ENCODE measurements at regions not wholly inside any gene's neighbourhood (a gene's known extent, or its start where the extent isn't known, plus 50 kb on each side); places are given as distances from the start of the nearest gene placed in this dataset.

- no peak for FAIRE-seq
- peaks cover 0 to 30% (median 3%) of the 10 kb centered on the region in 4 donors for H3K27me3 ChIP-seq
- intact Hi-C loops (cut with DNase I): loop anchor here in 1 of 3 donors (10.0 kb wide), 1 partner anchor 915 kb away; no protein-coding TSS in a partner anchor
Measured at GRCh38 chr5:87770016-87770570, 357.4 kb upstream of the CCNH start.

GRCh38 chr5:87769157-87769556 is 356.4 kb upstream of the CCNH start:
- intact Hi-C loops (cut with DNase I): no loop called here
- H3K27me3 ChIP-seq: peaks cover 0 to 30% (median 3%) of the 10 kb centered on the region in 4 donors
- FAIRE-seq: no peak
- no peak overlapping the region for H3K27ac ChIP-seq
- no peaks in the 10 kb centered on the region for H3K4me1 ChIP-seq
- 72 to 85% methylated on average over 2 of the region's 2 CpGs for WGBS, 2 donors
- H3K4me3 ChIP-seq: no peak overlapping the region
- ATAC-seq: no peak
- H3K9me3 ChIP-seq: no peaks in the 10 kb centered on the region
- no peaks in the 10 kb centered on the region for H3K36me3 ChIP-seq
- no peak for TF ChIP-seq CTCF (IDR thresholded peaks at IDR 0.05)
- no peak for DNase-seq

More at GRCh38 chr5:87770016-87770570, 357.4 kb upstream of the CCNH start:
- Histone ChIP-seq H3K27ac (no peak overlapping the region), H3K4me1 (no peaks in the 10 kb centered on the region), H3K36me3 (no peaks in the 10 kb centered on the region), H3K4me3 (no peak overlapping the region), H3K9me3 (no peaks in the 10 kb centered on the region)
- WGBS, 2 donors: 60 to 65% methylated on average over 8 of the region's 8 CpGs
- no peak for TF ChIP-seq CTCF (IDR thresholded peaks at IDR 0.05)
- no peak for ATAC-seq
- no peak for DNase-seq

- intact Hi-C loops (cut with DNase I): no loop called here
- no peak overlapping the region for H3K4me3 ChIP-seq
- no peak for TF ChIP-seq CTCF (IDR thresholded peaks at IDR 0.05)
- no peak overlapping the region for H3K27ac ChIP-seq
- H3K4me1 ChIP-seq: no peaks in the 10 kb centered on the region
- peaks cover 0 to 28% (median 3%) of the 10 kb centered on the region in 4 donors for H3K27me3 ChIP-seq
- 66 to 88% methylated on average over 2 of the region's 2 CpGs for WGBS, 2 donors
- DNase-seq (no peak), FAIRE-seq (no peak), ATAC-seq (no peak)
- H3K9me3 ChIP-seq: no peaks in the 10 kb centered on the region
- no peaks in the 10 kb centered on the region for H3K36me3 ChIP-seq
Measured at GRCh38 chr5:87768190-87768589, 355.5 kb upstream of the CCNH start.

GRCh38 chr5:87765009-87765408 is 352.3 kb upstream of the CCNH start:
- H3K36me3 ChIP-seq: no peaks in the 10 kb centered on the region
- 27 to 38% methylated on average over 5 of the region's 5 CpGs for WGBS, 2 donors
- FAIRE-seq (no peak), ATAC-seq (no peak), DNase-seq (no peak)
- TF ChIP-seq CTCF (IDR thresholded peaks at IDR 0.05): no peak
- H3K4me3 ChIP-seq: no peak overlapping the region
- no peak overlapping the region for H3K27ac ChIP-seq
- intact Hi-C loops (cut with DNase I): no loop called here
- no peaks in the 10 kb centered on the region for H3K9me3 ChIP-seq
- no peaks in the 10 kb centered on the region for H3K4me1 ChIP-seq
- peaks cover 0 to 5% (median 0%) of the 10 kb centered on the region in 4 donors for H3K27me3 ChIP-seq

GRCh38 chr5:87762631-87763030 is 349.9 kb upstream of the CCNH start:
- FAIRE-seq (no peak), ATAC-seq (no peak), DNase-seq (no peak)
- H3K4me1 ChIP-seq: no peaks in the 10 kb centered on the region
- 45 to 83% methylated on average over 1 of the region's 1 CpG for WGBS, 2 donors
- H3K27ac ChIP-seq: no peak overlapping the region
- no peak overlapping the region for H3K4me3 ChIP-seq
- no peaks in the 10 kb centered on the region for H3K9me3 ChIP-seq
- no peaks in the 10 kb centered on the region for H3K36me3 ChIP-seq
- no peak for TF ChIP-seq CTCF (IDR thresholded peaks at IDR 0.05)
- intact Hi-C loops (cut with DNase I): no loop called here
- no peaks in the 10 kb centered on the region for H3K27me3 ChIP-seq

Measured in pancreas (tissue), 10 donors.